Endothelial cell of umbilical vein (primary cell): ENCODE measurements at regions not wholly inside any gene's neighbourhood (a gene's known extent, or its start where the extent isn't known, plus 50 kb on each side); places are given as distances from the start of the nearest gene placed in this dataset.

ENCODE experiments used
- BruUV-seq: library from RNA; stranded (reverse); fragments of 400-500 nt; replicated peaks from 2 replicates; lab custom pipeline; 2021; lab: Mats Ljungman, UMichigan
- CTCF ChIA-PET: fragments of 300-600, 350-600 bp; sonication (Branson Sonifier 250); formaldehyde crosslinking; loops from one replicate; lab custom pipeline; 2021; ENCODE audit warnings: antibody characterized with exemption, inconsistent platforms; lab: Charles Lee
- POLR2A ChIA-PET: fragments of 300-600, 350-600 bp; sonication (Branson Sonifier 250); formaldehyde crosslinking; loops from one replicate; lab custom pipeline; 2021; ENCODE audit warnings: antibody characterized with exemption, inconsistent platforms; lab: Charles Lee
- DNase-seq: peaks from one replicate; pipeline ENCODE4 v3.0.0-alpha.2; 2011; ENCODE audit warnings: low read depth, low spot score
- FAIRE-seq: peaks from 2 replicates; lab custom pipeline; 2011; peaks lifted over from hg19 to GRCh38; lab: Jason Lieb, UNC
- H2AFZ ChIP-seq: 2 replicates; pipeline ENCODE4 v1.6.0; 2012; ENCODE audit warnings: low read depth, low read length, control low read depth, inconsistent platforms
- H3K27ac ChIP-seq: 2 replicates; pipeline ENCODE4 v1.5.1; 2011; ENCODE audit warnings: low read depth, mild to moderate bottlenecking, control low read depth, low read length, moderate library complexity; ENCODE audit not compliant: insufficient read depth
- H3K27me3 ChIP-seq, 2 experiments: 2 replicates each; pipeline versions ENCODE4 v1.6.0 to v1.6.1; 2011; ENCODE audit warnings: low read length in 2 of 2, mixed read lengths in 1 of 2; ENCODE audit not compliant: control insufficient read depth in 2 of 2, insufficient read depth in 2 of 2
- H3K36me3 ChIP-seq, 2 experiments: 2 replicates in 1 of 2; 3 replicates in 1 of 2; pipeline ENCODE4 v1.5.1; 2011; ENCODE audit warnings: low read length in 2 of 2, mild to moderate bottlenecking in 1 of 2, moderate library complexity in 1 of 2; ENCODE audit not compliant: control insufficient read depth in 2 of 2, insufficient read depth in 2 of 2; ENCODE audit errors: extremely low read depth in 1 of 2
- H3K4me1 ChIP-seq: 3 replicates; pipeline ENCODE4 v1.5.1; 2011; ENCODE audit warnings: mild to moderate bottlenecking, low read length; ENCODE audit not compliant: control insufficient read depth, insufficient read depth; ENCODE audit errors: extremely low read depth
- H3K4me2 ChIP-seq: 2 replicates; pipeline ENCODE4 v1.6.1; 2011; ENCODE audit warnings: low read length, control low read depth, mixed read lengths; ENCODE audit not compliant: insufficient read depth
- H3K4me3 ChIP-seq, 3 experiments: fragments of 200-600 bp in 1 of 3; sonication (generic), shearing (Covaris generic) in 1 of 3; replicated peaks in 1 of 3; 2 replicates each; pipeline ENCODE4 v1.5.1; 2011 to 2016; ENCODE audit warnings: control low read depth in 3 of 3, low read length in 3 of 3, mild to moderate bottlenecking in 2 of 3, inconsistent platforms in 1 of 3, low read depth in 1 of 3, moderate library complexity in 1 of 3; ENCODE audit not compliant: insufficient read depth in 1 of 3
- H3K79me2 ChIP-seq: 2 replicates; pipeline ENCODE4 v1.6.0; 2012; ENCODE audit warnings: low read length, inconsistent platforms; ENCODE audit not compliant: control insufficient read depth, insufficient read depth
- H3K9ac ChIP-seq: replicated peaks from 2 replicates; pipeline ENCODE3; 2011; ENCODE audit warnings: low read length, control low read depth; ENCODE audit not compliant: insufficient read depth; ENCODE audit errors: extremely low read depth
- H3K9me1 ChIP-seq: replicated peaks from 3 replicates; pipeline ENCODE4 v1.6.0; 2011; ENCODE audit warnings: mild to moderate bottlenecking, low read length; ENCODE audit not compliant: control insufficient read depth, insufficient read depth; ENCODE audit errors: extremely low read depth
- H3K9me3 ChIP-seq: replicated peaks from 2 replicates; pipeline ENCODE4 v1.5.1; 2012; ENCODE audit warnings: low read length, inconsistent platforms; ENCODE audit not compliant: control insufficient read depth, insufficient read depth
- H4K20me1 ChIP-seq: replicated peaks from 2 replicates; pipeline ENCODE3; 2011; ENCODE audit warnings: mild to moderate bottlenecking, low read length; ENCODE audit not compliant: control insufficient read depth, insufficient read depth; ENCODE audit errors: extremely low read depth
- EZH2 ChIP-seq: IDR thresholded peaks from 2 replicates; pipeline ENCODE4 v1.6.1; 2012; ENCODE audit warnings: borderline replicate concordance, low read depth, mild to moderate bottlenecking, moderate library complexity, low read length, inconsistent platforms; ENCODE audit not compliant: severe bottlenecking
- FOS ChIP-seq: IDR thresholded peaks from 2 replicates; pipeline ENCODE4 v1.6.1; 2011; ENCODE audit warnings: mild to moderate bottlenecking, low read length, moderate library complexity, borderline replicate concordance; ENCODE audit not compliant: insufficient read depth
- GATA2 ChIP-seq: IDR thresholded peaks from 2 replicates; pipeline ENCODE4 v1.7.0; 2011; ENCODE audit warnings: low read depth, mild to moderate bottlenecking, moderate library complexity, mixed read lengths, low read length; ENCODE audit not compliant: insufficient read length, insufficient read depth
- JUN ChIP-seq: IDR thresholded peaks from 2 replicates; pipeline ENCODE4 v1.6.1; 2011; ENCODE audit warnings: borderline replicate concordance, low read depth; ENCODE audit not compliant: insufficient read length, insufficient read depth
- MYC ChIP-seq: IDR thresholded peaks from one replicate; pipeline ENCODE4 v1.6.1; 2011; ENCODE audit warnings: mild to moderate bottlenecking, low read depth, low read length
- POLR2A ChIP-seq: IDR thresholded peaks from 2 replicates; pipeline ENCODE4 v1.6.1; 2012; ENCODE audit warnings: low read depth, mild to moderate bottlenecking, control low read depth, low read length
- POLR2AphosphoS5 ChIP-seq: IDR thresholded peaks from 2 replicates; pipeline ENCODE4 v1.6.1; 2012; ENCODE audit warnings: low read depth, mild to moderate bottlenecking, control low read depth, low read length, moderate library complexity; ENCODE audit not compliant: insufficient read depth
- dilution Hi-C: fragments of 300-500 bp; cut with MboI; formaldehyde crosslinking; loops from one replicate; pipeline ENCODE4 v1.15.0; 2019; ENCODE audit warnings: low sequenced_read_pairs; ENCODE audit not compliant: extremely low pct_ligation_motif_present
- intact Hi-C: fragments of 100-400 bp; cut with micrococcal nuclease; formaldehyde crosslinking; loops from one replicate; pipeline ENCODE4 v1.10.0; 2022
- TF ChIP-seq, protein P1 (sequence below), 2 donors: IDR thresholded peaks; 1 replicate in 1 of 2; 2 replicates in 1 of 2; pipeline ENCODE4 v1.5.1; 2011; ENCODE audit warnings: low read length in 2 of 2, mild to moderate bottlenecking in 2 of 2, moderate library complexity in 2 of 2, control low read depth in 1 of 2, inconsistent platforms in 1 of 2, low read depth in 1 of 2; ENCODE audit not compliant: insufficient read depth in 1 of 2; ENCODE audit errors: extremely low read depth in 1 of 2
- TF ChIP-seq, protein P2 (sequence below): IDR thresholded peaks from 2 replicates; pipeline ENCODE4 v1.6.1; 2011; ENCODE audit not compliant: insufficient read depth, insufficient read length

DNA sequence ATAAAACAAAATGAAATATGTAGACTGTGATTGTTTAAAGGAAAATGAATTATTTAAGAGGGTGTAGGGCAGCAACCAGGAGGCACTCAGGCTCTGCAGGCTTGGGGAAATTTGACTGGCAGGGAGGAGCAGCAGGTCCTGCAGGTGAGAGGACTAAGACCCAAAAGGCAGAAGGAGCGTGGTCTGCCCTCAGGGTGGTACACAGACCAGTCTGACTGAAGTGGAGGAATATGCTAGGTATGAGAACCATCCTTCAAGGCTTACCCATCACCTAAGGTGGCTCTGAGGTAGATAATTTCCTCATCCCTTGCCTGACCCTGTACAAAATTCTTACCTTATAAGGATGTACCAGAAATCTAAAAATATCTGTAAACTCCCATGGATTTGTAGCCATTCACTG is 261.3 kb upstream of the RASGEF1B start:
- dilution Hi-C loops: no loop called here
- POLR2A ChIA-PET: no interaction called here

More for the DNA sequence above, 261.3 kb upstream of the RASGEF1B start:
- Histone ChIP-seq H3K27me3 (no peaks in the 10 kb centered on the region), H4K20me1 (no peaks in the 10 kb centered on the region), H3K27ac (no peak overlapping the region), H3K4me3 (no peak overlapping the region), H2AFZ (no peak overlapping the region), H3K4me2 (no peak overlapping the region), H3K4me1 (no peaks in the 10 kb centered on the region), H3K9ac (no peak overlapping the region), H3K36me3 (no peaks in the 10 kb centered on the region), H3K79me2 (no peaks in the 10 kb centered on the region), H3K9me3 (no peaks in the 10 kb centered on the region), H3K9me1 (no peaks in the 10 kb centered on the region)
- FAIRE-seq (no peak), DNase-seq (no peak)
- TF ChIP-seq EZH2: no peak
- TF ChIP-seq, protein P1, sequence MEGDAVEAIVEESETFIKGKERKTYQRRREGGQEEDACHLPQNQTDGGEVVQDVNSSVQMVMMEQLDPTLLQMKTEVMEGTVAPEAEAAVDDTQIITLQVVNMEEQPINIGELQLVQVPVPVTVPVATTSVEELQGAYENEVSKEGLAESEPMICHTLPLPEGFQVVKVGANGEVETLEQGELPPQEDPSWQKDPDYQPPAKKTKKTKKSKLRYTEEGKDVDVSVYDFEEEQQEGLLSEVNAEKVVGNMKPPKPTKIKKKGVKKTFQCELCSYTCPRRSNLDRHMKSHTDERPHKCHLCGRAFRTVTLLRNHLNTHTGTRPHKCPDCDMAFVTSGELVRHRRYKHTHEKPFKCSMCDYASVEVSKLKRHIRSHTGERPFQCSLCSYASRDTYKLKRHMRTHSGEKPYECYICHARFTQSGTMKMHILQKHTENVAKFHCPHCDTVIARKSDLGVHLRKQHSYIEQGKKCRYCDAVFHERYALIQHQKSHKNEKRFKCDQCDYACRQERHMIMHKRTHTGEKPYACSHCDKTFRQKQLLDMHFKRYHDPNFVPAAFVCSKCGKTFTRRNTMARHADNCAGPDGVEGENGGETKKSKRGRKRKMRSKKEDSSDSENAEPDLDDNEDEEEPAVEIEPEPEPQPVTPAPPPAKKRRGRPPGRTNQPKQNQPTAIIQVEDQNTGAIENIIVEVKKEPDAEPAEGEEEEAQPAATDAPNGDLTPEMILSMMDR (IDR thresholded peaks at IDR 0.05; ENCODE audit: extremely low read depth in 1 of 2, insufficient read depth in 1 of 2, low read depth in 1 of 2, low read length in 2 of 2): no peak
- TF ChIP-seq MYC: no peak
- TF ChIP-seq GATA2: no peak
- TF ChIP-seq POLR2A: no peak
- TF ChIP-seq, protein P2, sequence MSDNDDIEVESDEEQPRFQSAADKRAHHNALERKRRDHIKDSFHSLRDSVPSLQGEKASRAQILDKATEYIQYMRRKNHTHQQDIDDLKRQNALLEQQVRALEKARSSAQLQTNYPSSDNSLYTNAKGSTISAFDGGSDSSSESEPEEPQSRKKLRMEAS: no peak
- TF ChIP-seq JUN: no peak
- TF ChIP-seq POLR2AphosphoS5: no peak
- TF ChIP-seq FOS: no peak
- intact Hi-C loops: no loop called here
- CTCF ChIA-PET: no interaction called here
- BruUV-seq: no TSS peak
